ENCODE measurements at regions not wholly inside any gene's neighbourhood (a gene's known extent, or its start where the extent isn't known, plus 50 kb on each side); places are given as distances from the start of the nearest gene placed in this dataset.

DNA sequence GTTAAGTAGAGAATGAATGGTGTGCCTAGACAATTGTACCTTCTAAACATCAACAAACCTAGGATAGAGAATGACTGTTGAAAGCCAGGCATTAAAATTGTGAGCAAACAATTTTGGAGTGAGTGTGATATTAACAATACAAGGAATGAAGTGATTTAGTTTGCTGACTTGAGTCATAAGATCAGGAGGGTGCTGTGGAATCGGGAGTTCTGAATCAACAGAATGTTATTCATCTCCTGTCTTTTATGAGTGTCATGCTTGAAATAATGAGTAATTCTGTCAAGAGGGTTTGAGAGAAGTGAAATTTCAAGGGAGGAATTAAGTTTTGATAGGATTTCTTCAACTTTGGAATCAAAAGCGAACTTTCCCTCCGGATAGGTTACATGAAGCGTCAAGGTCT is 214.4 kb upstream of the DSEL start:
- TF ChIP-seq TAF1 (IDR thresholded peaks at IDR 0.05; ENCODE audit: low read depth, low read length) (no peak), POLR2AphosphoS5 (IDR thresholded peaks at IDR 0.05; ENCODE audit: low read depth, low read length) (no peak)

Data from GM12891 (cell line).